Tibial nerve (tissue), 3 donors: ENCODE measurements at regions not wholly inside any gene's neighbourhood (a gene's known extent, or its start where the extent isn't known, plus 50 kb on each side); places are given as distances from the start of the nearest gene placed in this dataset.

Experiments used
- EP300 ChIP-seq, 2 donors: sonication (generic); formaldehyde crosslinking; IDR thresholded peaks; one replicate each; pipeline ENCODE4 v1.6.1; 2017; ENCODE audit warnings: antibody characterized with exemption in 2 of 2, mild to moderate bottlenecking in 1 of 2
- POLR2A ChIP-seq, 2 donors: fragments of 450-650 bp; IDR thresholded peaks; one replicate each; pipeline ENCODE4 v1.6.1; 2017; ENCODE audit warnings: antibody characterized with exemption in 2 of 2, mild to moderate bottlenecking in 2 of 2, moderate library complexity in 2 of 2

DNA sequence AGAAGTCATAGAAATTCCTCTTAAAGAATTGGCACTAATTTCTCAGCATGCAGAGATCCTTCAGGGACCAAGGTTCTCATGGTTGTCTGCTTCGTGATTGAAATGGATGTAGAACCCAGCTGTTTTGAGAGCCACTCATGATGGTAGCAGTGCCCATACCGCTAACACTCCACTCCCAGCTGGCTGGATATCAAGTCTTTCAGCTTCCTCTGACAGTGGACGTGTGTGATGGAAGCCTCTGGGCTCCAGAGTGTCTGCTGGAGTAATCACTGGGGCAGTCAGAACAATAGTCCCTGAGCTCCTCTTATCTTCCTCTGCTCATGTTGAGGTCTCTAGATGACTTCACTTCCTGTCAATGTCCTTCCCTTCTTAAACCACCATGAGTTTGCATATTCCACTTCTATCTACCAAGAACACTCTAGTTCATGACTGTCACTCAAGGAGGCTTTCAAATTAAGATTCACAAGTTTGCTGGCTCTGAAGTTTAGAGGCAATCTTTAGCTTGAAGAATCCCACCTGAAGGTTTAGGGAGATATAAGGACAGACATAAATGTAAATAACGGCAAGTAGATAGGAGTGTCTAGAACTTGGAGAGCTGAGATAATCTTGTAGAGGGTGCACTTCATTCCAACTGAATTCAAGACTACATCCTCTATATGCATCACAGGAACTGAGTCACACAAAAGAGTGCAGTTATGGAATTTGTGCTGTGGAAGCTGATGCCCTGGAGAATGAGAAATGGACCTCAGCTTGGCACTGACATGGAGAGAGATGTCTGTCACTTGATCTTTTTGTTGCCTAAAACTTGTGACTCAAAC, 64.5 kb upstream of the WDR1 start:
- no peak for TF ChIP-seq POLR2A (IDR thresholded peaks at IDR 0.05)
- TF ChIP-seq EP300 (IDR thresholded peaks at IDR 0.05), result no peak
